Mucosa of rectum (tissue), 2 donors: ENCODE measurements at regions not wholly inside any gene's neighbourhood (a gene's known extent, or its start where the extent isn't known, plus 50 kb on each side); places are given as distances from the start of the nearest gene placed in this dataset.

ENCODE experiments used
- H3K27ac ChIP-seq, 2 donors: one replicate each; pipeline ENCODE4 v1.7.0; 2013; ENCODE audit warnings: inconsistent platforms in 2 of 2, low read depth in 2 of 2, low read length in 2 of 2
- H3K27me3 ChIP-seq, 2 donors: one replicate each; pipeline ENCODE4 v1.7.0; 2013; ENCODE audit warnings: low read length in 2 of 2; ENCODE audit not compliant: control insufficient read depth in 2 of 2, insufficient read depth in 2 of 2
- H3K36me3 ChIP-seq, 2 donors: one replicate each; pipeline ENCODE4 v1.7.0; 2013; ENCODE audit warnings: low read length in 2 of 2; ENCODE audit not compliant: control insufficient read depth in 2 of 2, insufficient read depth in 2 of 2
- H3K4me1 ChIP-seq, 2 donors: one replicate each; pipeline ENCODE4 v1.7.0; 2013; ENCODE audit warnings: low read length in 2 of 2, mild to moderate bottlenecking in 1 of 2; ENCODE audit not compliant: control insufficient read depth in 2 of 2, insufficient read depth in 2 of 2
- H3K4me3 ChIP-seq, 2 donors: one replicate each; pipeline ENCODE4 v1.7.0; 2013; ENCODE audit warnings: low read length in 2 of 2
- H3K9ac ChIP-seq, 2 donors: one replicate each; pipeline ENCODE4 v1.7.0; 2013; ENCODE audit warnings: low read length in 2 of 2, low read depth in 1 of 2, mild to moderate bottlenecking in 1 of 2
- H3K9me3 ChIP-seq, 2 donors: one replicate each; pipeline ENCODE4 v1.7.0; 2013; ENCODE audit warnings: low read length in 2 of 2; ENCODE audit not compliant: control insufficient read depth in 2 of 2
- donor health status: healthy.
- donor health status: Normal muscosa, but diverticular disease.

GRCh38 chr13:105363261-105364190, 1171.9 kb downstream of the EFNB2 start:
- Histone ChIP-seq H3K27ac (no peak overlapping the region), H3K27me3 (no peaks in the 10 kb centered on the region), H3K4me3 (no peak overlapping the region), H3K9ac (no peak overlapping the region), H3K9me3 (no peaks in the 10 kb centered on the region), H3K36me3 (no peaks in the 10 kb centered on the region), H3K4me1 (no peaks in the 10 kb centered on the region)

GRCh38 chr13:105353654-105354053, 1181.8 kb downstream of the EFNB2 start:
- Histone ChIP-seq H3K27ac (no peak overlapping the region), H3K36me3 (no peaks in the 10 kb centered on the region), H3K9me3 (no peaks in the 10 kb centered on the region), H3K4me1 (no peaks in the 10 kb centered on the region), H3K27me3 (no peaks in the 10 kb centered on the region), H3K9ac (no peak overlapping the region), H3K4me3 (no peak overlapping the region)

- no peak overlapping the region for H3K9ac ChIP-seq
- no peaks in the 10 kb centered on the region for H3K27me3 ChIP-seq
- H3K4me3 ChIP-seq, result no peak overlapping the region
- H3K27ac ChIP-seq, result no peak overlapping the region
- no peaks in the 10 kb centered on the region for H3K36me3 ChIP-seq
- no peaks in the 10 kb centered on the region for H3K9me3 ChIP-seq
- no peaks in the 10 kb centered on the region for H3K4me1 ChIP-seq
These were observed 1186.3 kb downstream of the EFNB2 start for GRCh38 chr13:105349082-105349723.

- H3K9me3 ChIP-seq, result no peaks in the 10 kb centered on the region
- no peaks in the 10 kb centered on the region for H3K27me3 ChIP-seq
- no peak overlapping the region for H3K9ac ChIP-seq
- no peak overlapping the region for H3K27ac ChIP-seq
- no peak overlapping the region for H3K4me3 ChIP-seq
- H3K4me1 ChIP-seq, result no peaks in the 10 kb centered on the region
- H3K36me3 ChIP-seq, result no peaks in the 10 kb centered on the region
These were observed 1189.2 kb downstream of the EFNB2 start for GRCh38 chr13:105346141-105346775.

- H3K27ac ChIP-seq, result no peak overlapping the region
These were observed 1189.7 kb downstream of the EFNB2 start for GRCh38 chr13:105345730-105346129.

GRCh38 chr13:105345131-105345530, 1190.3 kb downstream of the EFNB2 start:
- Histone ChIP-seq H3K36me3 (no peaks in the 10 kb centered on the region), H3K4me1 (no peaks in the 10 kb centered on the region), H3K27me3 (no peaks in the 10 kb centered on the region), H3K9me3 (no peaks in the 10 kb centered on the region), H3K4me3 (no peak overlapping the region), H3K27ac (no peak overlapping the region), H3K9ac (no peak overlapping the region)

More at GRCh38 chr13:105345730-105346129, 1189.7 kb downstream of the EFNB2 start:
- no peak overlapping the region for H3K9ac ChIP-seq
- no peaks in the 10 kb centered on the region for H3K36me3 ChIP-seq
- H3K27me3 ChIP-seq, result no peaks in the 10 kb centered on the region
- H3K9me3 ChIP-seq, result no peaks in the 10 kb centered on the region
- H3K4me1 ChIP-seq, result no peaks in the 10 kb centered on the region
- H3K4me3 ChIP-seq, result no peak overlapping the region

- no peaks in the 10 kb centered on the region for H3K27me3 ChIP-seq
These were observed 1192.2 kb downstream of the EFNB2 start for GRCh38 chr13:105343134-105343806.

GRCh38 chr13:105342281-105342820, 1193.1 kb downstream of the EFNB2 start:
- Histone ChIP-seq H3K9ac (no peak overlapping the region), H3K4me1 (no peaks in the 10 kb centered on the region), H3K4me3 (no peak overlapping the region)

More at GRCh38 chr13:105343134-105343806, 1192.2 kb downstream of the EFNB2 start:
- Histone ChIP-seq H3K36me3 (no peaks in the 10 kb centered on the region), H3K27ac (no peak overlapping the region), H3K4me1 (no peaks in the 10 kb centered on the region), H3K9me3 (no peaks in the 10 kb centered on the region), H3K9ac (no peak overlapping the region), H3K4me3 (no peak overlapping the region)

GRCh38 chr13:105341758-105342157, 1193.7 kb downstream of the EFNB2 start:
- Histone ChIP-seq H3K4me3 (no peak overlapping the region), H3K9ac (no peak overlapping the region), H3K27ac (no peak overlapping the region), H3K4me1 (no peaks in the 10 kb centered on the region), H3K9me3 (no peaks in the 10 kb centered on the region), H3K27me3 (no peaks in the 10 kb centered on the region), H3K36me3 (no peaks in the 10 kb centered on the region)

More at GRCh38 chr13:105342281-105342820, 1193.1 kb downstream of the EFNB2 start:
- Histone ChIP-seq H3K9me3 (no peaks in the 10 kb centered on the region), H3K27me3 (no peaks in the 10 kb centered on the region), H3K36me3 (no peaks in the 10 kb centered on the region), H3K27ac (no peak overlapping the region)
